ENCODE measurements at regions not wholly inside any gene's neighbourhood (a gene's known extent, or its start where the extent isn't known, plus 50 kb on each side); places are given as distances from the start of the nearest gene placed in this dataset.

DNA sequence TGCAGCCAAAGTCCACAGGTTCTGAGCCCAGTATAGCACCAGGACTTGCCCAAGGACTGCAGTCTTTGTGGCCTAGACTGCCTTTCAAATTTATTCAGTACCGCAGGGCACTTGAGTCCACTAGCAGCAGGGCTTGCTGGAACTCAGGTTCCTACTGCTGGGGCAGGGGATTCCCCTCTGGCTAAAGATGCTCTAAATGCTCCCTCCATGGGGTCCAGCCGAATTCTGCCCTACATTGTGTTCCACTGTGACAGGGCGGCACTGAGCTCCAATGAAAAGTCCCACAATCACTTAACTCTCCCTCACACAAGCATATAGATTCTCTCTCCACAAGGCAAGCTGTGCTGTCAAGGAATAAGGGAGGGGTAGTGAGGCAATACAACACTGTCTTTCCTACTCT, 518.1 kb upstream of the VRK2 start:
- no peak for DNase-seq

DNA sequence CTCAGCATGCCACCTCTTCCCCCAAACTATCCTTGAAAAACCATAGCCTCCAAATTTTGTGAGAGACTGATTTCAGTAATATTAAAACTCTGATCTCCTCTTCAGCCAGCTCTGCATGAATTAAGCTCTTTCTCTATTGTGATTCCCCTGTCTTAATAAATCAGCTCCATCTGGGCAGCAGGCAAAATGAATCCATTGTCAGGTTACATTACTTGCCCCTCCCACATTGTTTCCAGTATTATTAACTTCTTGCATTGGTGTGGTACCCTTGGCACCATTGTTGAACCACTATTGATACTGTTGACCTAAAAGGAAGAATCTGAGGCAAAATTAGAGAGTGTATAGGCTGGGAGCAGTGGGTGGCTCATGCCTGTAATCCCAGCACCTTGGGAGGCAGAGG, 512.2 kb upstream of the VRK2 start:
- no peak for DNase-seq

DNA sequence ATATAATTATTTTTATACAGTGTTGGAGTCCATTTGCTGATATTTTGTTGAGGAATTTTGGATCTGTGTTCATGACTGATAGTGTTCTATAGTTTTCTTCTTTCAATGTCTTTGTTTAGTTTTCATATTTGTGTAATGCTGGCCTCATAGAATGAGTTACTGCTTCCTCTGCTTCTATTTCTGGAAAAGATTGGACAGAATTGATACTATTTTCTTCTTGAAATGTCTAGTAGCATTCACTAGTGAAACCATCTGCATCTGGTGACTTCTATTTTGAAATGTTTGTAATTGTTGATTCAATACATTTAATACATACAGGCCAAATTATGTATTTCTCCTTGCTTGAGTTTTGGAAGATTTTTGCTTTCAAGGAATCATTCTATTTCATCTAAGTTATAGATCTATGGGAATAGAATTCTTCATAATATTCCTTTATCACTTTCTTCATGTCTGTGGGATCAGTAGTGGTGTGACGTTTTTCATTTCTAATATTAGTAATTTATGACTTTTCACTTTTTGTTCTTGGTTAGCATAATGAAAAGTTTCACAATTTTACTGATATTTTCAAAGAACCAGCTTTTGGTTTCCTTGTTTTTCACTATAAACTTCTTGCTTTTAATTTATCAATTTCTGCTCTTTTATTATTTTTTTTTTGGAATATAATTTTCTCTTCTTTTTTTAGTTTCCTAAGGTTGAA, 509.9 kb upstream of the VRK2 start:
- no peak for DNase-seq

DNA sequence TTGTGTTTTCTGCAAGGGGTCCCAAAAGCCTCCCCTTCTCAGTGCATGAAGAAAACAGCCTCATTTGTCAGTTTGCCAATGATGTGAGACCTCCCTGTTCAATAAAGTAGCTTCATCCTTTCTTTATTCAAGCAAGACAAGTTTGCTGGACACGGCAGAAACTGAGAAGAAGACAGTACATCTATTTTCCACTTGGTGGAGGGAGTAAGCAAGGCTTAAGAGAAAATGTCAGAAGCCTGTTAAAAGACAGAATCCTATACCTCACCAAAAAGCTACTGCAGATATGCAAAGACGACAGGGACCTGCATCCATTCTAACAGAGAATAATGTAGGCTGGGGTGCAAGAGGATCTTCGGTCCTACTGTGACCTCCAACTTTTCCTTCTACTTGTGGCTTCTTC, 506.8 kb upstream of the VRK2 start:
- DNase-seq = no peak

DNA sequence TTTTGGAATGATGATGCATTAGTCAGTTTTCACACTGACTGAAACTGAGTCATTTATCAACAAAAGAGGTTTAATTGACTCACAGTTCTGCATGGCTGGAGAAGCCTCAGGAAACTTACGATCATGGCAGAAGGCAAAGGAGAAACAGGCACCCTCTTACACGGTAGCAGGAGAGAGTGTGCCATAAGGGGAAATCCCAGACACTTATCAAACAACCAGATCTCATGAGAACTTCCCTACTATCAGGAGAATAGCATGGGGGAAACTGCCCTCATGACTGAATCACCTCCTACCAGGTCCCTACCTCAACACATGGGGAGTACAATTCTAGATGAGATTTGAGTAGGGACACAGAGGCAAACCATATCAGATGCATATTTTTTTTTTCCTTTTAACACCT, 504.5 kb upstream of the VRK2 start:
- DNase-seq = no peak

DNA sequence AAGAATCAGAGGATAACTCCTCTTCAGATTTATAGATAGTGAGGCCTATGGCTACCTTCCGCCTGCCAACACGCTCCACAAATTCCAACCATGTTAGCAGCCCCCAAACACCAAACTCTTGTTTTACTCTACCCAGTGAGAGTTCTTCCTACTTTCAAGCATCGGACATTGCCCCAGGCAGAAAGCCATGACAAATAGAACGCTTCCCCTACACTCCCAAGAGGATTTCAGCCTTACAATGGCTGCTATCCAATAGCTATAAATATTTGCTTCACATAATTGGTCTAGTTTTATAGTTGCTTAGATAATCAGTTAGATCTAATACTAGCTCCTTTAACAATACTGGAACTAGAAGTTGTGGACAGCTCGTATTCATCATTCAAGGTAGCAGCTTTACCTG, 503.4 kb upstream of the VRK2 start:
- DNase-seq = no peak

DNA sequence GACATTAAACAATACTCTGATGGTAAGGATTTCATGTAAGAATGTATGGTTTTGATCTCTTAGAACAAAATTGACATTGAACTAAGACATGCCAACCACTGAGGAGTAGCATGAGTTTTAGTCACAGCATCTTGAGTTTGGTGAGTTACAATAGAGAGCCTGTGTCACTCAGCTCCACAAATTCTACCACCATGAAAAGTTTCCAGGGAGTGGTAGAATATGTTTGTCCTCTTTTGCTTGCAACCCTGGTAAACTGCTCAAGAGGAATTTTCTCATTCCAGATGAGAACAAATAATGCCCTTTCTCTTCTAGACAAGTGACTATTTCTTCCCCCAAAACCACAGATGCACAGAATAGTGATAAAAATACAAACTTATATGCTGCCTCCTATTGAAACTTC, 502.0 kb upstream of the VRK2 start:
- no peak for DNase-seq

DNA sequence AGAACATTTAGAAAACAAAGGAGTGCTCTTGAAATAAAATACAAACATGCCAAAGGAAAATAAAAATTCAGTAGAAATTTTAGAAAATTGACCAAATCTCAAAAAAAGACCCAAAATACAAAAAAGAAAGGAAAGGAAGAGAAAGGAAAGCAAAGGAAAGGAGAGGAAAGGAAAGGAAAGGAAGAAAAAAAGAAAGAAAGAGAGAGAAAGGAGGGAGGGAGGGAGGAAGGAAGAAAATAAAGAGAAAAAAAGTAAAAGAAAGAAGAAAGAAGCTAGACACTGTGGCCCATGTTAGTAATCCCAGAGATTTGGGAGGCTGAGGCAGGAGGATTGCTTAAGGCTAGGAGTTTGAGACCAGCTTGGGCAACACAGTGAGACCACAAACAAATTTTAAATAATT, 500.1 kb upstream of the VRK2 start:
- no peak for DNase-seq

DNA sequence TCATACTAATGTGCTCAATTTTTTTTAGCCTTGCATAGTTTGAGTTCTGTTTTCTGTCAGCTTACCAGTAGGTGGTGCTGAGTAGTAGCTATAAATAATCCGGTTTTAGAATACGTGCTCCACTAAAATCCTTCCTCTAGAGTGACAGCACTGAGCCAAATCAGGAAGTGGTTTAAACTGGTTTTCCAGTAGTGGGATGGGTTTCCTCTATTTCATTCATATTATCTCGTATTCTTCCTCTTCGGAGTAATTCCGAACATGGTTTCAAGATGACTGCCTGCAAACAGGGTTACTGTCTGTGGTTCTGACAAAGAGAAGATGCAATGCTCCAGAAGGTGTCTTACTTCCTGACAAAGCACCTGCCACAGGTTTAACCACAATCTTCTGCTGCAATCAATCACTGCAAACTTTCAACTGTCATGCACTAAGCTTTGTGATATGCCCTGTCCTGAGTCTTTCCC, 496.9 kb upstream of the VRK2 start:
- DNase-seq = no peak

DNA sequence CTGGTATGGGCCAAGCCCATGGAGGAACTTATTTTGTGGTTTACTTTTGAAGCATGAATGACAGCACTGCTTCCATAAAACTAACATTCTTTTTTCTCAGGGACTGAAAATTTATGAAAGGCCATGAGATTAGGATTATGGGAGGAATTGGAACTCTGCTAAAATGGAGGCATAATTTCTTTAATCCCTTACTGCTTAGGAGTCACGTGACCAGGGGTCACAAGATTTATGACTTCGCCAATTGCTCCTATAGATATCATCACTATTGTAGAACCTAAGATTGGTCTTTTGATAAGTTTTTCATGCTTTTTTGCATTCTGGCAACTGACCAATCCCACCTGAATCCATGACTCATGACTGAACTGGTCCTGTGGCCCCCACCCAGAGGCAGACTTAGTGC, 495.7 kb upstream of the VRK2 start:
- DNase-seq = no peak

DNA sequence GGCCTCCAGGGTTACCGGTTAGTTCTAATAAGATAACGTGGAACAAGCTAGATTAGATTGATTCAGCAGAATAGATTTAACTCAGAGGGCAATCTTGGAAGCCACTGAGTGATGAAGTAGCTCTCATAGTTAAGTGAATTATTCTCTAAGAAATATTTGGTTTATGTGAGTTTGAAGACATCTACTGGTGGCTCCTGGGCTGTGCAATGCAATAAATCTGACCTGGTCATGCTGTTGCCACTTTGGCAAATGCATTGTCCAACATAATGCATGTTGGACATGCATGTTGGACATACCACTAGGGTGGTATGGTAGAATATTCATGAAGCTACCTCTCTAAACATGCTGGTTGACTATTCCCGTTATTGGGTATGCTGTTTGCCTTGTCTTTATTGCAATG, 493.7 kb upstream of the VRK2 start:
- DNase-seq = no peak

DNA sequence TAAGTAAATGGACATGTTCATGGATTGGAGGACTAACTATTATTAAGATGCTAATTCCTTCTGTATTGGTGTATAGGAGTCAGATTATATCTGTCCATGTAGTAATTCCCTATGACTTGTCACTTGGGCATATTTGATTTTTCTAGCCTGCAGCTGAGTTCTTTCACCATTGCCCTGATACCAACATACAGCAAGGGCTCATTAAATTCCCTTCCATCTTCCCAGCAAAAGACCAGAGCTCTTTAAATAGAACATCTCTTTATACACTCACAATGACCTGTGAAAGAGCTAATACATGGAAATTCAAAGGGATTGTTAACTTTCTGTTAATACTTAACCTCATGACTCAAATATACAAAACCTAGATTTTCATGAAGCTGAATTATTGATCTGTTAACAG, 492.3 kb upstream of the VRK2 start:
- DNase-seq = no peak

DNA sequence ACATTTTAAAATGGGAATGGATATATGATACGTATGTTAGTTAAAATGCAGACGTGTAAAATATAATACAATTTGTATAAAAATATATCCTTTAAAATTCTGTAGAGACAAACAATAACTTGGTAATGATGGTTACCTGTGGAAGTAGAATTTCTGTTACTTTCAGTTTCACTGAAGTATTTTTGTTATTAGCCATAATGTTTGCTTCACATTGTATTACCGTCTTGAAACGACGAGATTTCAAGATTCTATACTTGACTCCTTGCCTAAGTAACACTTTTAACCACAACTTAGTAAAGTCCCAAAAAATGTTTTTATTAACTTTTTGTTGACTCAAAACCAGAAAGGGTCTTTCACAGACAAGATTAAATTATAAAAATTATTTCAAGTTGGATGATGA, 488.3 kb upstream of the VRK2 start:
- no peak for DNase-seq

DNA sequence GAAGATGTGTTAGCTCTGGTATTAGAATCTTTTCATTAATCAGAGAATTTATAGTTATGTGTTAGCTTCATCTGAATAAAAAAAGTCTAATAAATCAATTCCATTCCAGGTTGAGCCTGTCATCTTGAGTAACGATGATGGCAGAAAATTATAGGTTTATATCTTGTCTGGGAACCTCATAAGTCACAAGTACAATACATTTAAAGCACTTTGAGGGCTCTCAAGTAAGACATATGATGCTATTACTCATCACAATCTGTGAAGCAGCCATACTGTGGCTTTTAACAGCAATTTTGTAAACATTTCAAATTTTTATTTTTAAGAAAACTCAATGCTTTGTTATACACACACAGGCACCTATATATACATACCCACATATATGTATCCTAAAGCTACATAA, 484.1 kb upstream of the VRK2 start:
- no peak for DNase-seq

DNA sequence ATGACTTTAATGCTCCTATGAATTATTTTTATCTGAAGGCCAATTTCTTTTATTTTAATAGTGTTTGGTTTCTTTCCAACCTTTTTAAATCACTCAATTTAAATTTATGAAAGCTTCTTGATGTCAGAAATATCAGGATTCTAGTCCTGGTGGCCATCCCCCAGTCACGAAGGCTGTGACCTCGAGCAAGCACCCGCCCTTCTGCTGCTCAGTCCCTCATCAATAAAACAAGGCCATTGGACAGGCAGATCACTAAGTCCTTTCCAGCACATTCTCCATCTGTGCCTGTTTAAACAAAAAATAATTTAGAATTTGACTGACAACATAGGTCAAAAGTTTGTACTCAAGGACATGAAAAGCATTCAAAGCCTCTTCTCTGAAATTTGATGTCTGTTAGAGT, 483.6 kb upstream of the VRK2 start:
- DNase-seq = no peak

DNA sequence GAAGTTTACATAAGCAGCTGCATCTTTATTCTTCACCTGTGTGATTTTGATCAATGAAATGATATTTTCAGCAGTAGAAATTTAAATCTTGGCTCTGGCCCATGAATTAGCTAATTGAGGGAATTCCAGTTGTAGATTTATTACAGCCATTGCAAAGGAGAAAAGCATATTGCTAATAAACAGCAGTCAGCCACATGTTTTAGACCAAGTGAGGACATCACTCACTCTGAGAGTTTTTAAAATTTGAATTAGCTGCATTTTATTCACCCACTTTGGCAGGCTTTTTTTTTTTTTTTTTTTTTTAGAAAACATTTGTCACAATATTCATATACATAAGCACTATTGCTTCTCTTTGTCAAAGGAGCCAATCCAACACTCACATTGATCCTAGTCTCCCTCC, 479.4 kb upstream of the VRK2 start:
- DNase-seq = no peak

DNA sequence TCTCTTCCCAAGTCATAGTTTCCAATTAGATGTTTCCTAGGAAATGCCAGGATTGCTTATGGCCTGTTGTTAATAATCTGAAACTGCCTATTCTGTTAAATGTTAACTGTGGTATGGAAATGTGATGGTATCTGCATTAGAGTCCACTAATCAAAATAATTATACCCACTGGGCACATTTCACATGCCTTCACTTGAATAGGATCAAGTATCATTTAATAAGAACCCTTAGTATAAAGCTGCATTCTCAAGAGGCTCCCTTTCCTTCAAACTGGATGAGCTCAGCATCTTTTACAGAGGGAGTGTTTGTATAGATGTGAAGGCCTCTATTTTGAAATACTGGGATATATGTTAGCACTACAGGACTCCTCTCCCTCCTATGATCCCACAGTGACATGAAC, 477.2 kb upstream of the VRK2 start:
- no peak for DNase-seq

DNA sequence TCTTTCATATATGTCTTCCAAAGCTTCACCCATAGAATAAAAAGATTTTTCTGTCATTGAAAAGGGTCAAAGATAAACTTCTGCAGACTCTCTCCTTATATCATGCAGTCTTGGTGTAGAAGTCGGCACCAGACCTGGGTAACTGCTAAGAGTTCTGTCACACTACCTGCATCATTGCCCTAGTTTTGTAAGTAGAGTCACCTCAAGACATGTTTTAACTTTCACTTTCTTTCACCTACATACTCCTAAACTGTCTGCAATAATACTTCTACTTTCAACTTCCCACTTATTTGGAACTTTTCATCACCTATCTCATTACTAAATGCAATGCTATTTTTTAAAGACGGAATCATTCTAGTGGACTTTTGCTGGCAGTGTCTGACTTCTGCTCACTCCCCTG, 475.6 kb upstream of the VRK2 start:
- DNase-seq = no peak

DNA sequence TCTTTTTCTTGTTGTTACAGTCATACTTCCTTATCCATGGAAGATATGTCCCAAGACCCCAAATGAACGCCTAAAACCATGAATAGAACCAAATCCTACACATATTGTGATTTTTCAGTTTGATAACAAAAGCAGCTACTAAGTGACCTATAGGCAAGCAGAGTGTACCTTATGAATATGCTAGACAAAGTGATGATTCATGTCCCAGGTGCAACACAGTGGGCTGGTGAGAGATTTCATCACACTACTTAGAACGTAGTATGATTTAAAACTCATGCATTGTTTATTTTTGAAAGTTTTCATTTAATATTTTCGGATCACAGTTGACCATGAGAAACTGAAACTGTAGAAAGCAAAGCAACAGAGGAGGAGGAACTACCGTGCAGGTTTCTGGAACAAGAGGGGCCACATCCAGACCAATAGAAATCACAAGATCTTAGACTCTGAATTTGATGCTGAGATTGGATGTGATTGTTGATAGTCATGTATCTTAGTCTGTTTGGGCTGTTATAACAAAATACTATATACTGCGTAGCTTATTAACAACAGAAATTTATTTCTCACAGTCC, 470.8 kb upstream of the VRK2 start:
- no peak for DNase-seq

DNA sequence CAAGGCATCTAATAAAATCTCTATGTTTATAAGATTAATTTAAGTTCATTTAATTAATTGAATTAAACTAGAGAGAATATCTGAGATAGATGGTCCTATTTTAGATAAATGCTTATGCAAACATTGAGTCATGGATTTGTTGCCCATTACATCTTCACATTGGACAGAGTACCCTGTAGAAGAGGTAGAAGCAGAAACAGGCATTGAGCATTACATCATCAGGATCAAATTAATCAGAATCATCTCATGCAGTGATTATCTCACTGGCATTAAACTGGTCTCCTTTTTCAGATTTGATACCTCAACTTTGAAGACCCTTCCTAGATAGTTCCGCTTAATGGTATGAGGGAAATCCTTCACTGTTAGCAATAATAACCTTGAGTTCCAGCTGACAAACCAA, 469.6 kb upstream of the VRK2 start:
- no peak for DNase-seq

DNA sequence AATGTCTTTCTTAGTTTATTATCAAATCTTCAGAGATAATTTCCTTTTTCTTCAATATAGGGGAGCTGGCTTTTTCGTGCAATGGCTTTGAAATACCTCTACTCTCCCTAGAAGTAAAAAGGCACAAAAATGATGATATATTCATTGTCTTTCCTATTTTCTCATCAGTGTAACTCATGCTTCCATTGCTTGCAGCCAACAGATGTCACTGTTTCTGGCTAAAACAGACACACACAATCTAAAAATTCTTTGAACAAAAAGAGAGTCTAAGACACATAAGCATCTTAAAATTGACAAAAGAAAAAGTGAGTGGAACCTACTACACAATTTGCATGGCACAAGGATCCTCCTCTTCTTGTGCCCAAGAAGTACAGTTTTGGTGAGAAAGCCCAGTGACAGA, 448.7 kb upstream of the VRK2 start:
- DNase-seq = no peak

DNA sequence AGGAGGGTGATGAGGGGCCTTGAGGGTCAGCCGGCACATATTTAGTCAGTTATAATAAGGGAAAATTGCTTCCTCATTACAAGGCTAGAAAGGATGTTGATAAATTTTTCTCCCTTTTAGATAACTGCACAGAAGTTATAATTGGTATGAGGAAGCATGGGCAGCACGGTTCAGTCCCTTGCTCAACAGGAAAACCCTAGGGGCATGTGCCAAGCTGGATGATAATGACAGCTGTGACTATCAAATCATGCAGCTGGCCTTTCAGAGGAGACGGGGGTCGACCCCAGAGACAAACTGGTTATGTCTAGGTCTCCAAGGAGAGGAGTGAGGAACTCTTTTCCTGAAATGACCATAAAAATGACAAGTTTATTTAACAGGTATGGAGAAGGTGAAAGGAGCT, 448.1 kb upstream of the VRK2 start:
- DNase-seq = no peak

DNA sequence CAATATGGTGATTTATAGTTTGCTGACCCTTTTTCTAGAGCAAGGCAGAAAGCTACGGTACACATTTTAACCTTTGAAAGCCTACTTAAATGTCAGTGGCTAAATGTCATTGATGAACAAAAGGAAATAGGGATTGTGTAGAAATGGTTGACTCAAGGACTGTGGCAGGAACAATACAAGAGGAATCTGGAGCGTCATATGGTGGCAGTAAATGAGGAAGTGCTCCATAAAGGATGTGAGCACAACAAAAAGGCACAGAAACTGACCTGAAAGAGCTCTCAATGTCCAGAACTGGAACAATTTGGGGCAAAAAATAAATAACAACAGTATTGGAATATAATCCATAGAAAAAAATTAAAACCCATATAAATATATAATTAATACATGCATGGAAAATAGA, 443.9 kb upstream of the VRK2 start:
- DNase-seq = no peak

DNA sequence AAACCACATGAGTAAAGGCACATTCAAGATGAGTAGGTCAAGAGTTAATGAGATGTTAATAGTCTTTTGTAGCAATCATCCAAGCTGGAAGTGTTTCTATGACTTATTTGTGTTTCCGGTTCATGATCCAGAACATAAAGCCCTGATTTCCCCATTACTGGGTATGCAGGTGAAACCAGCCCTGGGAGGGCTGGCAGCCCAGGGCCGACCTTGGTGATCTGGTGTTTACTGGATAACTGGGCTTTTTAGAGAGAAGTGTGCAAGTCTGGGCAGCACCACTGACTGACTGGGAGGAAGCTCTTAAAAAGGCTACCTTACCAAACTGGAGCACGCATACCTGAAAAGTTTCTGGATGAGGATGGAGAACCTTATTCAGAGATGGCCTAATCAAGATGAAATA, 431.6 kb upstream of the VRK2 start:
- no peak for DNase-seq

DNA sequence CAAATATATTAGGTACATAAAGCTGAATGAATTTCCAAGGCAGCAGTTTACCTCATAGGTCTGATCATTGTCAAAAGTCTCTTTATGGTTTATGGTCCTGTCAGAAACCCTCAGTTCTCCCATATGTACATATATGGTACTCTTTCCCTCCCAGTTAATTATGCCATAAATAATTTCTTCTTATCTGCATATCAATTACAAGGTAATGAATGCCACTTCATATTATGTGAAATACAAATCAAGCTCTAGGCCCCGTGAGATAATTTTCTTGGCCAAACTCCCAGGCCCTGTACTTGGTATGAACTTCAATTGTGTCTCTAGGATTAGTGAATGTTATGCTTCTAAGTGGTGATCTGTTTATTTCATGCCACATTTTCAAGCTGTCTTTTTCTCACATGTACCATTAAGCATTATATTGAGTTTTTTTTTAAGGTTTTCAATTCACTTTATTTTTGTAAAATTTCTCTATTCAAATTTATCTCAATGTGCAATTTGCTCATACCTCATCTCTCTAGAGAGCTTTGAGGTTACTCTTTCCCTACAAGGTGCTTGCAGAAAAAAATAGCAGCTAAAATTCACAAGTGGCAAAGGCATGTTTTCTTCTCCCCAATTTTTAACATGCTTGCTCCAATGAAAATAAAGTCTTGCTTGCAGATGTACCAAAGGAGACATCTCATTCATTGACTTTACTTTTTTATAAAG, 430.6 kb upstream of the VRK2 start:
- DNase-seq = no peak
